T-helper 2 cell (primary cell): ENCODE measurements at regions not wholly inside any gene's neighbourhood (a gene's known extent, or its start where the extent isn't known, plus 50 kb on each side); places are given as distances from the start of the nearest gene placed in this dataset.
"Not testable (repeated sequence)": the region's sequence is repeated elsewhere in the genome, so short reads cannot be mapped to it uniquely, and the experiment has no call there.

Experiments
- DNase-seq, 5 experiments: peaks; one replicate each; pipeline versions ENCODE4 v3.0.0 to v3.0.0-alpha.2; 2012 to 2022

GRCh38 chr22:47548953-47549740 lies 786.7 kb downstream of the TBC1D22A start:
- DNase-seq, result no peak

DNA sequence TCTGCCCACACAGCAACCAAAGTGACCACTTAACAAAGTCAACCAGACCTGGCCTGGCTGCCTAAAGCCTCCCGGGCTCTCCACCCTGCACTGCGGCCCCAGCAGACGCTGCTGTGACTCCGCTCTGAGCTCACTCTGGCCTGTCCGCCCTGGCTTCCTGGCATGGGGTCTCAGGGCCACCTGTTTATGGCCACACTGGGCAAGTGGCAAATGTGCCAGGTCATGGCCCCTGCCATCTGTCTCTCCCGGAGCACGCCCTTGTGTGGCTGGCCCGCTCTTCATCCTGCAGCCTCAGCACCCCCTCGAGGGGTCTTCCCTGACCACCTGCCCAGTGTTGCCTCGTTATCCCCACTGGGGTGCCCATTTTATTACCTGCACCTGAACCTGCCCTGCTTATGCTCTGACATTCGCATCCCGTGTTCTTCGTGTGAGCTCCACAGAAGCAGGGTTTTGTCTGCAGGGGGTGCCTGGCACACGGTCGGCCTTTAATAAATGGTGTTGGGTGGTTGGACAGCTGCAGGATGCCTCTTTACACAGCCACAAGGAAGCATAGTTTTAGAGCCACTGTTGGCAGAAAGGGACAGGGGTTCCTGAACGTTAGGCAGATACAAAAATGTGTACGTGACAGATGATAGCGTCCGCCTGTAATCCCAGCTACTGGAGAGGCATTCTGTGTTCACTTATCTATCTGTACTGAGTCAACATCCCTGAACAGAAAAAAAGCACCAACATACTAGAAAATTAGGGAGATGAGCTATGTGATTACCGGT lies 785.6 kb downstream of the TBC1D22A start:
- no peak for DNase-seq

- DNase-seq, result no peak
These were observed 784.8 kb downstream of the TBC1D22A start for GRCh38 chr22:47547239-47547661.

- DNase-seq, result no peak
These were observed 782.2 kb downstream of the TBC1D22A start for GRCh38 chr22:47544696-47545095.

DNA sequence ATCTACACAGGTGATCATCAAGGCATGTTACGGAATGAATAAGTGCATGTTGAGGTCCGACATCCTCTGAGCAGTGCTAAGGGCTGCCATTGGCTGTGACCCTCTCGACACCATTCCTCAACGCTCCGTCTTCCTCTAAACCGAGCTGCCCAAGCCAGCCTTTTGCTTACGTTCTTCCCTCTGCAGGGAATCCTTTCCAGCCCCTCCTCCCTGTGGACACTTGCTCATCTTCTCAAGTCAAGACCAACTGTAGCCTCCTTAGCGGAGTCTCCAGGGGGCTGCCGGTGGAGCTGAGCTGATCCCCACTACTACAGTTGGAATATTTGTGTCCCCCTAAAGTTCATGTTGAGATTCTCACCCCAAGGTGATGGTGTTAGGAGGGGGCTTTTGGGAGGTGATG lies 781.0 kb downstream of the TBC1D22A start:
- no peak for DNase-seq

- DNase-seq, result no peak
These were observed 777.6 kb downstream of the TBC1D22A start for GRCh38 chr22:47540011-47540410.

GRCh38 chr22:47539374-47539773 lies 776.9 kb downstream of the TBC1D22A start:
- no peak for DNase-seq

GRCh38 chr22:47535681-47536080 lies 773.2 kb downstream of the TBC1D22A start:
- no peak for DNase-seq

- no peak for DNase-seq
These were observed 772.5 kb downstream of the TBC1D22A start for GRCh38 chr22:47534804-47535410.

- DNase-seq, result no peak
These were observed 771.7 kb downstream of the TBC1D22A start for GRCh38 chr22:47533961-47534803.

- no peak for DNase-seq
These were observed 754.6 kb downstream of the TBC1D22A start for GRCh38 chr22:47517062-47517461.

- no peak for DNase-seq
These were observed 753.1 kb downstream of the TBC1D22A start for GRCh38 chr22:47515384-47516125.

DNA sequence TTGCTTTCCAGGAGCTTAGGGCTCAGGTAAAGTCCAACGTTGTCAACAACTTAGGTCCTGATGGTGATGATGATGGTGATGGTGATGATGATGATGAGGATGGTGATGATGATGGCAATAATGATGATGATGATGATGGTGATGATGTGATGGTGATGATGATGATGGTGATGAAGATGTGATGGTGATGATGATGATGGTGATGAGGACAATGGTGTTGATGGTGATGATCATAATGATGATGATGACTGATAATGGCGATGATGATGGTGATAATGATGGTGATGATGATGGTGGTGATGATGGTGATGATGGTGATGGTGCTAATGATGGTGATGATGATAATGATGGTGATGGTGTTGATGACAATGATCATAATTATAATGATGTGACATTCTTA lies 750.2 kb downstream of the TBC1D22A start:
- DNase-seq, result no peak

GRCh38 chr22:47504962-47505361 lies 742.5 kb downstream of the TBC1D22A start:
- DNase-seq, result no peak

- no peak for DNase-seq
These were observed 736.6 kb downstream of the TBC1D22A start for GRCh38 chr22:47498969-47499495.

DNA sequence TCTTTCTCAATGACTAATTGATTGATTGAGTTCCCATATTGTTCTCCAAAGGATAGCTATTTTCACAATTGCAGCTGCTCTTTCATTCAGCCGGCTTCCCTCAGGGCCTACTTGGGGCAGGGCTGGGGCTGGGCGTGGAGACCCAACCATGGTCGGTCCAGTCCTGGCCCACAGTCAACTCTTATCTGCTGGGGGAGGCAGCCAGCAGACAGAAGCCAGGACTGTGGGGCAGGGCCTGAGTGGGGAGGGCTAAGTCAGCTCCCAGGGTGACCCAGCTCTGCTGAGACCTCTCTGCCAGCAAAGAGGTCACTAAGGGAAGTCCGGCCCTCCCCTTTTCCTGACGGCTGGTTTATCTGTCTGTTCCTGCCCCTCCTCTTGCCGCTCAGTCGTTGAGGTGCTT lies 735.2 kb downstream of the TBC1D22A start:
- no peak for DNase-seq

DNA sequence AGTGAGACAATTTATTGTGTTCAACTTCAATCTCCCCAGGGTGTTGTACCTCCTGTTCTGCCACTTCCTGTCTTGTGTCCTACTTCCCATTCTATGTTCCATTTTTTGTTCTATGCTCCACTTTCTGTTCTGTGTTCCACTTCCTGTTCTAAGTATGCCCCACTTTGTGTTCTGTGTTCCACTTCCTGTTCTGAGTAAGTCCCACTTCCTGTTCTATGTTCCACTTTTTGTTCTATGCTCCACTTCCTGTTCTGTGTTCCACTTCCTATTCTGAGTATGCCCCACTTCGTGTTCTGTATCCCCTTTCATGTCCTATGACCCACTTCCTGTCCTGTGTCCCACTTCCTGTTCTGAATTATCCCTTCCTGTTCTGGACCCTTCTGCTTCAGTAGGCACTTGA lies 732.7 kb downstream of the TBC1D22A start:
- DNase-seq, result peak in 2 of 5 experiments; percentile 49 to 76

DNA sequence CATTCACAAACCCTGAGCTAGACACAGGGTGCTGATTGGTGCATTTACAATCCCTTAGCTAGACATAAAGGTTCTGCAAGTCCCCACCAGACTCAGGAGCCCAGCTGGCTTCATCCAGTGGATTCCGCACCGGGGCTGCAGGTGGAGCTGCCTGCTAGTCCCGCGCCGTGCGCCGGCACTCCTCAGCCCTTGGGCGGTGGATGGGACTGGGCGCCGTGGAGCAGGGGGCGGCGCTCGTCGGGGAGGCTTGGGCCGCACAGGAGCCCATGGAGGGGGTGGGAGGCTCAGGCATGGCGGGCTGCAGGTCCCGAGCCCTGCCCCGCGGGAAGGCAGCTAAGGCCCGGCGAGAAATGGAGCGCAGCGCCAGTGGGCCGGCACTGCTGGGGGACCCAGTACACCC lies 725.7 kb downstream of the TBC1D22A start:
- DNase-seq, result not testable (repeated sequence)

GRCh38 chr22:47486569-47487312 lies 724.3 kb downstream of the TBC1D22A start:
- peak in 1 of 5 experiments; percentile 17 for DNase-seq

- DNase-seq, result no peak
These were observed 722.6 kb downstream of the TBC1D22A start for GRCh38 chr22:47484960-47485569.
